ENCODE measurements at regions not wholly inside any gene's neighbourhood (a gene's known extent, or its start where the extent isn't known, plus 50 kb on each side); places are given as distances from the start of the nearest gene placed in this dataset.
A peak's percentile ranks its signal among the peaks of the same experiment; 100 is the strongest.

DNA sequence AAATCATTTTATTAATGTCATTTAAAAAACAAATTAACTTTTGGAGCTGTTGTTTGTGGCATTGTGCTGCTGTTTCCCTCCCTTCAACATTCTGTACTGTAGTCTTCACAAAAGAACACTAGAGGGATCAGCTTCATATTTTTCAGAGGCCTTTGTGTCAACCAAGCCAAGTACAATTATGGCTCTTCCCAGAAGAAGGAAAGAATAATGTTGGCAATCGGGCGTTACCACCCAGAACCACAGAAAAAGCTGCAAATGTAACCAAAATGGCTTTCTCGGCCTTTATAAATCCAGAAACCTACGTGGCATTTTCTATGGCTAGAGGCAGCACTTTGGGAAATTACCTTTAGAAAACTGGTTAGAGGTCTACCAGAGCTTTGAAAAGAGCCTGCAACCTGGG, 98.8 kb upstream of the COL1A2 start:
- Histone ChIP-seq H3K36me3 (ENCODE audit: insufficient read depth, low read length) (no peaks in the 10 kb centered on the region), H3K9me2 (ENCODE audit: insufficient read depth, low read length) (no peaks in the 10 kb centered on the region), H3K27ac (ENCODE audit: low read length) (peak overlapping the region; percentile 93), H3K27me3 (ENCODE audit: insufficient read depth, low read depth, low read length) (no peaks in the 10 kb centered on the region), H3F3A (ENCODE audit: insufficient read depth, low read length, poor library complexity, severe bottlenecking) (no peaks in the 10 kb centered on the region), H3K4me2 (ENCODE audit: low read length) (no peak overlapping the region), H3K9ac (ENCODE audit: low read length) (peak overlapping the region; percentile 54), H3K9me3 (ENCODE audit: low read length) (no peaks in the 10 kb centered on the region), H2AFZ (ENCODE audit: low read depth, low read length) (no peak overlapping the region), H3K4me3 (ENCODE audit: low read length) (no peak overlapping the region), H4K20me1 (ENCODE audit: insufficient read depth) (no peaks in the 10 kb centered on the region), H3K79me2 (replicated peaks; ENCODE audit: insufficient read depth, low read length) (no peaks in the 10 kb centered on the region)
- TF ChIP-seq MXI1 (conservative IDR thresholded peaks at IDR 0.05; ENCODE audit: poor library complexity, severe bottlenecking) (no peak), EP300 (conservative IDR thresholded peaks at IDR 0.05; ENCODE audit: poor library complexity, severe bottlenecking) (no peak), EZH2 (IDR thresholded peaks at IDR 0.05; ENCODE audit: borderline replicate concordance, insufficient read depth, low read length, poor library complexity, severe bottlenecking) (no peak), SMC3 (conservative IDR thresholded peaks at IDR 0.05; ENCODE audit: poor library complexity) (peak; percentile 73), POLR2AphosphoS5 (IDR thresholded peaks at IDR 0.05) (no peak), CTCF (IDR thresholded peaks at IDR 0.05; ENCODE audit: poor library complexity, severe bottlenecking) (peak; percentile 68), TAF1 (IDR thresholded peaks at IDR 0.05; ENCODE audit: low read depth) (no peak), REST (IDR thresholded peaks at IDR 0.05; ENCODE audit: borderline replicate concordance) (no peak), RAD21 (conservative IDR thresholded peaks at IDR 0.05) (peak; percentile 73)

DNA sequence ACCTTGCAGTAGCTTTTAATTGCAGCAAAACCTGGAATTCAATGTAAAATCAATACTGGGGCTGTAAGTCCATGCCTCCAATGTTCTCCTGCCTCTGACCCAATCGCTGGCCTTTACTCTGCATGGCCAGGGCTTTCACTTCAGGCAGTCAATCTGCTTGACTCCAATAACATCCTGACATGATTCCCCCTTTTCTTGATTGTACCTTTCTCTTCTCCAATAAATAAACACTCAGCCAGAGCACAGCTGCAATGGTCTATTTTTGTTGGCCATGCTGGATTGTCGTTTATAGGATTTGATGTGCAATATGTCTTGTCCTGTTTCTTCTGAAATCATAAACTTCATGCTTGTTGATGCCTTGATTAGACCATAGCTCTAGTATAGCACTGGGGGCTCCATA, 97.8 kb upstream of the COL1A2 start:
- no peak overlapping the region for H3K9ac ChIP-seq (ENCODE audit: low read length)
- H3K27ac ChIP-seq (ENCODE audit: low read length) = peak overlapping the region; percentile 93
- no peaks in the 10 kb centered on the region for H3K27me3 ChIP-seq (ENCODE audit: insufficient read depth, low read depth, low read length)
- no peaks in the 10 kb centered on the region for H3F3A ChIP-seq (ENCODE audit: insufficient read depth, low read length, poor library complexity, severe bottlenecking)
- H3K9me2 ChIP-seq (ENCODE audit: insufficient read depth, low read length) = no peaks in the 10 kb centered on the region
- no peak overlapping the region for H3K4me3 ChIP-seq (ENCODE audit: low read length)
- H2AFZ ChIP-seq (ENCODE audit: low read depth, low read length) = no peak overlapping the region
- no peaks in the 10 kb centered on the region for H4K20me1 ChIP-seq (ENCODE audit: insufficient read depth)
- no peaks in the 10 kb centered on the region for H3K36me3 ChIP-seq (ENCODE audit: insufficient read depth, low read length)
- no peaks in the 10 kb centered on the region for H3K9me3 ChIP-seq (ENCODE audit: low read length)
- H3K4me2 ChIP-seq (ENCODE audit: low read length) = no peak overlapping the region
- TF ChIP-seq EZH2 (IDR thresholded peaks at IDR 0.05; ENCODE audit: borderline replicate concordance, insufficient read depth, low read length, poor library complexity, severe bottlenecking) = no peak
- TF ChIP-seq MXI1 (conservative IDR thresholded peaks at IDR 0.05; ENCODE audit: poor library complexity, severe bottlenecking) = no peak
- no peak for TF ChIP-seq SMC3 (conservative IDR thresholded peaks at IDR 0.05; ENCODE audit: poor library complexity)
- no peaks in the 10 kb centered on the region for H3K79me2 ChIP-seq (replicated peaks; ENCODE audit: insufficient read depth, low read length)
